ENCODE measurements at regions not wholly inside any gene's neighbourhood (a gene's known extent, or its start where the extent isn't known, plus 50 kb on each side); places are given as distances from the start of the nearest gene placed in this dataset.

DNA sequence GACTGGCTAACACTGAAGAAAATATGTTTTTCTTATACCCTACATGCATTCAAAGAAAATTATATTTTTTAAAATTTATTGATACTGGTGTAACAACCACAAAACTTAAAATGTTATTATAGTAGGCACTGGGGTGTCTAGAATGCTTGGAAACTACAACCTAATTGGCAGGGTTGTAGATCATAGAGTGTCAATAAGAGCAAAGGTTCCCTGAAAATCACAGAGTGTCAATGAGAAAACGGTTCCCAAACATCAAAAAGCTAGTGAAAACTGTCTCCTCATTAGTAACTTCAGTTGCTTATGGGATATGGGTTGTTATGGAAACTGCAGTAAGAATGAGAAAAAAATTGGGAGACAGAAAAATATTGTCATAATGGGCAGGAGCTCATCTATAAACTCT lies 214.4 kb upstream of the CCNG1 start:
- TF ChIP-seq, protein P1, sequence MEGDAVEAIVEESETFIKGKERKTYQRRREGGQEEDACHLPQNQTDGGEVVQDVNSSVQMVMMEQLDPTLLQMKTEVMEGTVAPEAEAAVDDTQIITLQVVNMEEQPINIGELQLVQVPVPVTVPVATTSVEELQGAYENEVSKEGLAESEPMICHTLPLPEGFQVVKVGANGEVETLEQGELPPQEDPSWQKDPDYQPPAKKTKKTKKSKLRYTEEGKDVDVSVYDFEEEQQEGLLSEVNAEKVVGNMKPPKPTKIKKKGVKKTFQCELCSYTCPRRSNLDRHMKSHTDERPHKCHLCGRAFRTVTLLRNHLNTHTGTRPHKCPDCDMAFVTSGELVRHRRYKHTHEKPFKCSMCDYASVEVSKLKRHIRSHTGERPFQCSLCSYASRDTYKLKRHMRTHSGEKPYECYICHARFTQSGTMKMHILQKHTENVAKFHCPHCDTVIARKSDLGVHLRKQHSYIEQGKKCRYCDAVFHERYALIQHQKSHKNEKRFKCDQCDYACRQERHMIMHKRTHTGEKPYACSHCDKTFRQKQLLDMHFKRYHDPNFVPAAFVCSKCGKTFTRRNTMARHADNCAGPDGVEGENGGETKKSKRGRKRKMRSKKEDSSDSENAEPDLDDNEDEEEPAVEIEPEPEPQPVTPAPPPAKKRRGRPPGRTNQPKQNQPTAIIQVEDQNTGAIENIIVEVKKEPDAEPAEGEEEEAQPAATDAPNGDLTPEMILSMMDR (IDR thresholded peaks at IDR 0.05), result no peak
- TF ChIP-seq POLR2A (IDR thresholded peaks at IDR 0.05), result no peak
- TF ChIP-seq EP300 (IDR thresholded peaks at IDR 0.05), result no peak
- no peak for TF ChIP-seq POLR2AphosphoS5 (IDR thresholded peaks at IDR 0.05)
